Fibroblast of lung (primary cell): ENCODE measurements at regions not wholly inside any gene's neighbourhood (a gene's known extent, or its start where the extent isn't known, plus 50 kb on each side); places are given as distances from the start of the nearest gene placed in this dataset.

ENCODE experiments used
- DNase-seq, 2 donors: peaks; one replicate each; pipeline versions ENCODE4 v3.0.0 to v3.0.0-alpha.2; 2010; ENCODE audit warnings: low read depth in 2 of 2
- H2AFZ ChIP-seq: 2 replicates; pipeline ENCODE4 v1.5.1; 2012; ENCODE audit warnings: low read length, control low read depth, inconsistent platforms
- H3K27ac ChIP-seq: 2 replicates; pipeline ENCODE4 v1.5.1; 2011; ENCODE audit warnings: low read length, control low read depth; ENCODE audit not compliant: insufficient read depth
- H3K27me3 ChIP-seq: 2 replicates; pipeline ENCODE4 v1.5.1; 2011; ENCODE audit warnings: mild to moderate bottlenecking, low read length; ENCODE audit not compliant: control insufficient read depth, insufficient read depth
- H3K36me3 ChIP-seq: 2 replicates; pipeline ENCODE4 v1.5.1; 2011; ENCODE audit warnings: low read length; ENCODE audit not compliant: control insufficient read depth, insufficient read depth
- H3K4me1 ChIP-seq: 2 replicates; pipeline ENCODE4 v1.5.1; 2011; ENCODE audit warnings: low read length; ENCODE audit not compliant: control insufficient read depth, insufficient read depth; ENCODE audit errors: extremely low read depth
- H3K4me2 ChIP-seq: 2 replicates; pipeline ENCODE4 v1.5.1; 2011; ENCODE audit warnings: low read length, control low read depth; ENCODE audit not compliant: insufficient read depth; ENCODE audit errors: extremely low read depth
- H3K4me3 ChIP-seq, 4 experiments: fragments of 200-600 bp in 1 of 4; sonication (generic) in 1 of 4; replicated peaks in 1 of 4; 2 replicates each; pipeline ENCODE4 v1.5.1; 2011 to 2016; ENCODE audit warnings: low read length in 4 of 4, low read depth in 3 of 4, mild to moderate bottlenecking in 3 of 4, control low read depth in 2 of 4, inconsistent platforms in 1 of 4, mixed read lengths in 1 of 4; ENCODE audit not compliant: insufficient read depth in 1 of 4; ENCODE audit errors: control extremely low read depth in 1 of 4
- H3K79me2 ChIP-seq: 2 replicates; pipeline ENCODE4 v1.5.1; 2012; ENCODE audit warnings: mild to moderate bottlenecking, low read length, inconsistent platforms; ENCODE audit not compliant: control insufficient read depth, insufficient read depth
- H3K9ac ChIP-seq: 2 replicates; pipeline ENCODE4 v1.5.1; 2011; ENCODE audit warnings: mild to moderate bottlenecking, low read length, control low read depth; ENCODE audit not compliant: insufficient read depth
- H3K9me3 ChIP-seq: 2 replicates; pipeline ENCODE4 v1.5.1; 2012; ENCODE audit warnings: low read depth, low read length; ENCODE audit not compliant: control insufficient read depth, insufficient read depth
- H4K20me1 ChIP-seq: 2 replicates; pipeline ENCODE4 v1.5.1; 2011; ENCODE audit warnings: low read length; ENCODE audit not compliant: control insufficient read depth, insufficient read depth; ENCODE audit errors: extremely low read depth
- CTCF ChIP-seq, 2 donors: IDR thresholded peaks in 1 of 2; conservative IDR thresholded peaks in 1 of 2; 1 replicate in 1 of 2; 2 replicates in 1 of 2; pipeline ENCODE4 v1.5.1; 2011 to 2012; ENCODE audit warnings: low read length in 2 of 2, control low read depth in 1 of 2, inconsistent platforms in 1 of 2, low read depth in 1 of 2, mild to moderate bottlenecking in 1 of 2
- EZH2 ChIP-seq: IDR thresholded peaks from 2 replicates; pipeline ENCODE4 v1.5.1; 2012; ENCODE audit warnings: low read length, control low read depth, mild to moderate bottlenecking; ENCODE audit errors: missing control alignments

GRCh38 chr5:7096294-7096693, 299.6 kb upstream of the ADCY2 start:
- H3K9me3 ChIP-seq = peaks cover 3% of the 10 kb centered on the region
- H3K4me2 ChIP-seq = no peak overlapping the region
- no peak overlapping the region for H2AFZ ChIP-seq
- H3K4me3 ChIP-seq = no peak overlapping the region
- TF ChIP-seq CTCF (conservative IDR thresholded peaks at IDR 0.05 in 1 of 2, IDR thresholded peaks at IDR 0.05 in 1 of 2; ENCODE audit: low read depth in 1 of 2, low read length in 2 of 2) = no peak
- TF ChIP-seq EZH2 = no peak
- H3K27ac ChIP-seq = no peak overlapping the region
- DNase-seq = no peak
- no peaks in the 10 kb centered on the region for H3K79me2 ChIP-seq
- no peaks in the 10 kb centered on the region for H3K36me3 ChIP-seq
- no peak overlapping the region for H3K9ac ChIP-seq
- no peaks in the 10 kb centered on the region for H3K27me3 ChIP-seq
- H4K20me1 ChIP-seq = no peaks in the 10 kb centered on the region
- no peaks in the 10 kb centered on the region for H3K4me1 ChIP-seq

DNA sequence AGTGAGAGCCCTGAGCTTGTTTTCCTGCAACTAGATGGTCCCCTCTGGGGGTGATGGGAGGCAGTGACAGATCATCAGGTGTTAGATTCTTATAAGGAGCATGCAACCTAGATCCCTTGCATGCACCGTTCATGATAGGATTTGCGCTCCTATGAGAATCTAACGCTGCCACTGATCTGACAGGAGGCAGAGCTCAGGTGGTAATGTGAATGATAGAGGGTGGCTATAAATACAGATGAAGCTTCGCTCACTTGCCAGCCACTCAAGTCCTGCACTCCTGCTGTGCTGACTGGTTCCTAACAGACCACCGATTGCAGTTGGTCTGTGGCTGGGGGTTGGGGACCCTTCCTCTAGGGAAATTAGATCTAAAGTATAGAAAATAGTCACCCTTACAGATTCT, 290.6 kb upstream of the ADCY2 start:
- Histone ChIP-seq H3K9me3 (no peaks in the 10 kb centered on the region), H3K79me2 (no peaks in the 10 kb centered on the region), H3K4me3 (no peak overlapping the region), H3K36me3 (no peaks in the 10 kb centered on the region), H3K4me2 (no peak overlapping the region), H3K27me3 (no peaks in the 10 kb centered on the region), H3K27ac (no peak overlapping the region), H2AFZ (no peak overlapping the region), H3K4me1 (no peaks in the 10 kb centered on the region), H3K9ac (no peak overlapping the region), H4K20me1 (no peaks in the 10 kb centered on the region)
- TF ChIP-seq EZH2 = no peak
- TF ChIP-seq CTCF (conservative IDR thresholded peaks at IDR 0.05 in 1 of 2, IDR thresholded peaks at IDR 0.05 in 1 of 2; ENCODE audit: low read depth in 1 of 2, low read length in 2 of 2) = no peak
- no peak for DNase-seq

- H3K4me2 ChIP-seq = no peak overlapping the region
Observed at GRCh38 chr5:7117961-7118360, 278.0 kb upstream of the ADCY2 start.

More at GRCh38 chr5:7117961-7118360, 278.0 kb upstream of the ADCY2 start:
- DNase-seq = no peak
- no peaks in the 10 kb centered on the region for H3K4me1 ChIP-seq
- no peak overlapping the region for H2AFZ ChIP-seq
- H3K27ac ChIP-seq = no peak overlapping the region
- H3K36me3 ChIP-seq = no peaks in the 10 kb centered on the region
- no peak overlapping the region for H3K4me3 ChIP-seq
- no peaks in the 10 kb centered on the region for H3K27me3 ChIP-seq
- no peaks in the 10 kb centered on the region for H4K20me1 ChIP-seq
- no peaks in the 10 kb centered on the region for H3K9me3 ChIP-seq
- no peak overlapping the region for H3K9ac ChIP-seq
- no peaks in the 10 kb centered on the region for H3K79me2 ChIP-seq
- TF ChIP-seq CTCF (conservative IDR thresholded peaks at IDR 0.05 in 1 of 2, IDR thresholded peaks at IDR 0.05 in 1 of 2; ENCODE audit: low read depth in 1 of 2, low read length in 2 of 2) = no peak
- TF ChIP-seq EZH2 = no peak
